Fibroblast of lung (primary cell): ENCODE measurements at regions not wholly inside any gene's neighbourhood (a gene's known extent, or its start where the extent isn't known, plus 50 kb on each side); places are given as distances from the start of the nearest gene placed in this dataset.

Source experiments
- CTCF ChIP-seq, 2 donors: IDR thresholded peaks in 1 of 2; conservative IDR thresholded peaks in 1 of 2; 1 replicate in 1 of 2; 2 replicates in 1 of 2; pipeline ENCODE4 v1.5.1; 2011 to 2012; ENCODE audit warnings: low read length in 2 of 2, control low read depth in 1 of 2, inconsistent platforms in 1 of 2, low read depth in 1 of 2, mild to moderate bottlenecking in 1 of 2
- EZH2 ChIP-seq: IDR thresholded peaks from 2 replicates; pipeline ENCODE4 v1.5.1; 2012; ENCODE audit warnings: low read length, control low read depth, mild to moderate bottlenecking; ENCODE audit errors: missing control alignments

- TF ChIP-seq CTCF (conservative IDR thresholded peaks at IDR 0.05 in 1 of 2, IDR thresholded peaks at IDR 0.05 in 1 of 2; ENCODE audit: low read depth in 1 of 2, low read length in 2 of 2) (no peak), EZH2 (no peak)
Measured at GRCh38 chr3:177803500-177803899, 606.2 kb upstream of the TBL1XR1 start.
